Activated CD4-positive, CD25-positive, alpha-beta regulatory T cell treated with anti-CD3 and anti-CD28 coated beads, Interleukin-2, amount 50 U/mL, for 24 hours (primary cell): ENCODE measurements at regions not wholly inside any gene's neighbourhood (a gene's known extent, or its start where the extent isn't known, plus 50 kb on each side); places are given as distances from the start of the nearest gene placed in this dataset.
"Not testable (repeated sequence)": the region's sequence is repeated elsewhere in the genome, so short reads cannot be mapped to it uniquely, and the experiment has no call there.

Experiments
- ATAC-seq, 2 donors: fragments of 150-1000 bp; cut with Tn5 transposase; one replicate each; pipeline ENCODE4 v1.10.0; 2021; ENCODE audit warnings: mild to moderate bottlenecking in 1 of 2, moderate library complexity in 1 of 2

- no peak for ATAC-seq
Observed at GRCh38 chr15:95635666-95636065, 694.8 kb upstream of the NR2F2 start.

GRCh38 chr15:95636107-95636506 is 694.4 kb upstream of the NR2F2 start:
- no peak for ATAC-seq

- ATAC-seq, result not testable (repeated sequence)
Observed at GRCh38 chr15:95637234-95637633, 693.3 kb upstream of the NR2F2 start.

- no peak for ATAC-seq
Observed at GRCh38 chr15:95639208-95639607, 691.3 kb upstream of the NR2F2 start.

GRCh38 chr15:95644100-95644875 is 686.2 kb upstream of the NR2F2 start:
- no peak for ATAC-seq

GRCh38 chr15:95645791-95646338 is 684.6 kb upstream of the NR2F2 start:
- no peak for ATAC-seq

- ATAC-seq, result no peak
Observed at GRCh38 chr15:95646484-95647273, 683.8 kb upstream of the NR2F2 start.

GRCh38 chr15:95647531-95648277 is 682.8 kb upstream of the NR2F2 start:
- no peak for ATAC-seq

- ATAC-seq, result no peak
Observed at GRCh38 chr15:95653361-95653805, 677.1 kb upstream of the NR2F2 start.

GRCh38 chr15:95655089-95655607 is 675.4 kb upstream of the NR2F2 start:
- no peak for ATAC-seq

- ATAC-seq, result no peak
Observed at GRCh38 chr15:95656595-95656994, 673.9 kb upstream of the NR2F2 start.

- ATAC-seq, result no peak
Observed at GRCh38 chr15:95658799-95659198, 671.7 kb upstream of the NR2F2 start.

GRCh38 chr15:95659656-95660055 is 670.8 kb upstream of the NR2F2 start:
- ATAC-seq, result no peak

GRCh38 chr15:95662638-95663037 is 667.9 kb upstream of the NR2F2 start:
- no peak for ATAC-seq

- no peak for ATAC-seq
Observed at GRCh38 chr15:95663156-95664100, 667.1 kb upstream of the NR2F2 start.

- no peak for ATAC-seq
Observed at GRCh38 chr15:95664450-95664849, 666.0 kb upstream of the NR2F2 start.

GRCh38 chr15:95669146-95669922 is 661.2 kb upstream of the NR2F2 start:
- ATAC-seq, result peak; percentile 28 to 60

GRCh38 chr15:95674031-95674430 is 656.5 kb upstream of the NR2F2 start:
- no peak for ATAC-seq

GRCh38 chr15:95676500-95676899 is 654.0 kb upstream of the NR2F2 start:
- ATAC-seq, result no peak

- ATAC-seq, result no peak
Observed at GRCh38 chr15:95679847-95680582, 650.5 kb upstream of the NR2F2 start.
